HCT116 (cell line): ENCODE measurements at regions not wholly inside any gene's neighbourhood (a gene's known extent, or its start where the extent isn't known, plus 50 kb on each side); places are given as distances from the start of the nearest gene placed in this dataset.

ENCODE experiments used
- ATAC-seq: fragments of 200-7000 bp; cut with Tn5 transposase; 2 replicates; pipeline ENCODE4 v1.9.1; 2020; ENCODE audit warnings: mild to moderate bottlenecking, moderate library complexity
- BruUV-seq: library from RNA; stranded (reverse); fragments of 400-500 nt; replicated peaks from 2 replicates; lab custom pipeline; 2021; lab: Mats Ljungman, UMichigan
- CTCF ChIA-PET: fragments of 300-600 bp; sonication (Branson Sonifier 250); formaldehyde crosslinking; loops from one replicate; lab custom pipeline; 2021; ENCODE audit warnings: antibody characterized with exemption; lab: Charles Lee
- POLR2A ChIA-PET: fragments of 300-600, 350-600 bp; sonication (Branson Sonifier 250); formaldehyde crosslinking; loops from one replicate; lab custom pipeline; 2021; ENCODE audit warnings: antibody characterized with exemption; lab: Charles Lee
- RAD21 ChIA-PET, 2 experiments: fragments of 300-600 bp; sonication (Branson Sonifier 250); formaldehyde crosslinking; loops; one replicate each; lab custom pipeline; 2023; ENCODE audit warnings: low total read pairs in 2 of 2; ENCODE audit not compliant: uncharacterized antibody in 2 of 2, unreplicated experiment in 2 of 2, low non-redundant PET in 1 of 2; lab: Charles Lee
- DNase-seq: peaks from one replicate; pipeline ENCODE4 v3.0.0-alpha.2; 2010; ENCODE audit warnings: low read depth, low spot score
- H2AFZ ChIP-seq: fragments of 200-600 bp; shearing (Covaris generic), sonication (generic); 2 replicates; pipeline ENCODE4 v1.6.1; 2017; ENCODE audit warnings: low read depth, mixed run types, mixed read lengths, antibody characterized with exemption, low read length; ENCODE audit not compliant: poor library complexity, severe bottlenecking
- H3K27ac ChIP-seq: 2 replicates; pipeline ENCODE4 v1.5.1; 2012; ENCODE audit warnings: low read depth, low read length
- H3K27me3 ChIP-seq: fragments of 200-600 bp; sonication (generic); 2 replicates; pipeline ENCODE4 v1.6.1; 2016; ENCODE audit warnings: mixed run types, low read length, mixed read lengths; ENCODE audit not compliant: insufficient read depth
- H3K36me3 ChIP-seq, 2 experiments: fragments of 200-500 bp in 1 of 2; fragments of 200-600 bp in 1 of 2; sonication (Bioruptor generic) in 1 of 2; sonication (generic) in 1 of 2; 2 replicates each; pipeline versions ENCODE4 v1.5.1 to v1.6.1; 2014 to 2016; ENCODE audit warnings: low read length in 2 of 2, inconsistent platforms in 1 of 2, mixed read lengths in 1 of 2, mixed run types in 1 of 2; ENCODE audit not compliant: insufficient read depth in 2 of 2, control insufficient read depth in 1 of 2
- H3K4me1 ChIP-seq, 2 experiments: fragments of 200-600 bp in 1 of 2; sonication (generic) in 1 of 2; 2 replicates each; pipeline versions ENCODE4 v1.5.1 to v1.6.1; 2012 to 2017; ENCODE audit warnings: low read length in 2 of 2, inconsistent platforms in 1 of 2, mild to moderate bottlenecking in 1 of 2, mixed read lengths in 1 of 2, mixed run types in 1 of 2, moderate library complexity in 1 of 2; ENCODE audit not compliant: insufficient read depth in 2 of 2, control insufficient read depth in 1 of 2
- H3K4me2 ChIP-seq: fragments of 200-600 bp; sonication (generic); 2 replicates; pipeline ENCODE4 v1.6.1; 2017; ENCODE audit warnings: mixed run types, low read length, mixed read lengths
- H3K4me3 ChIP-seq, 2 experiments: fragments of 200-600 bp in 1 of 2; sonication (generic) in 1 of 2; replicated peaks in 1 of 2; 2 replicates each; pipeline ENCODE4 v1.5.1; 2011 to 2016; ENCODE audit warnings: low read length in 2 of 2, control low read depth in 1 of 2, low read depth in 1 of 2, mild to moderate bottlenecking in 1 of 2, mixed read lengths in 1 of 2, mixed run types in 1 of 2
- H3K79me2 ChIP-seq: fragments of 200-600 bp; sonication (generic); 2 replicates; pipeline ENCODE4 v1.6.1; 2017; ENCODE audit warnings: mild to moderate bottlenecking, mixed run types, low read length, moderate library complexity, mixed read lengths; ENCODE audit not compliant: insufficient read depth
- H3K9ac ChIP-seq: fragments of 200-600 bp; sonication (generic); 2 replicates; pipeline ENCODE4 v1.6.1; 2016; ENCODE audit warnings: low read length, mixed read lengths
- H3K9me2 ChIP-seq: fragments of 200-600 bp; sonication (generic), shearing (Covaris generic); 2 replicates; pipeline ENCODE4 v1.6.1; 2017; ENCODE audit warnings: mixed run types, mild to moderate bottlenecking, moderate library complexity; ENCODE audit not compliant: insufficient read depth
- H3K9me3 ChIP-seq, 2 experiments: fragments of 200-500 bp in 1 of 2; fragments of 200-600 bp in 1 of 2; sonication (Bioruptor generic) in 1 of 2; sonication (generic) in 1 of 2; 2 replicates each; pipeline ENCODE4 v1.6.1; 2014 to 2017; ENCODE audit warnings: low read length in 2 of 2, mixed read lengths in 2 of 2, inconsistent platforms in 1 of 2, low read depth in 1 of 2, mild to moderate bottlenecking in 1 of 2, mixed run types in 1 of 2, moderate library complexity in 1 of 2; ENCODE audit not compliant: control insufficient read depth in 1 of 2, insufficient read depth in 1 of 2
- H4K20me1 ChIP-seq: fragments of 200-600 bp; sonication (generic), shearing (Covaris generic); 2 replicates; pipeline ENCODE4 v1.6.1; 2017; ENCODE audit warnings: mixed run types, mild to moderate bottlenecking, moderate library complexity; ENCODE audit not compliant: insufficient read depth
- CEBPB ChIP-seq: IDR thresholded peaks from 2 replicates; pipeline ENCODE4 v1.6.1; 2012; ENCODE audit warnings: low read depth
- EGR1 ChIP-seq: IDR thresholded peaks from 2 replicates; pipeline ENCODE4 v1.6.1; 2012; ENCODE audit warnings: low read depth
- ELF1 ChIP-seq: IDR thresholded peaks from 2 replicates; pipeline ENCODE4 v1.6.1; 2012; ENCODE audit warnings: low read depth, borderline replicate concordance
- EZH2 ChIP-seq: fragments of 200-600 bp; sonication (generic); IDR thresholded peaks from 2 replicates; pipeline ENCODE4 v1.6.1; 2017; ENCODE audit warnings: antibody characterized with exemption, mixed run types
- EZH2phosphoT487 ChIP-seq: fragments of 200-600 bp; IDR thresholded peaks from 2 replicates; pipeline ENCODE4 v1.6.1; 2018; ENCODE audit warnings: antibody characterized with exemption, borderline replicate concordance
- FOSL1 ChIP-seq: IDR thresholded peaks from 2 replicates; pipeline ENCODE4 v1.6.1; 2012; ENCODE audit warnings: low read depth
- JUND ChIP-seq: IDR thresholded peaks from 2 replicates; pipeline ENCODE4 v1.6.1; 2012
- POLR2A ChIP-seq: IDR thresholded peaks from 2 replicates; pipeline ENCODE4 v1.7.0; 2011; ENCODE audit warnings: borderline replicate concordance; ENCODE audit not compliant: insufficient read depth, insufficient read length; ENCODE audit errors: extremely low read depth
- POLR2AphosphoS5 ChIP-seq: IDR thresholded peaks from 2 replicates; pipeline ENCODE4 v1.6.1; 2011; ENCODE audit warnings: mild to moderate bottlenecking, low read depth, low read length, moderate library complexity
- SIN3A ChIP-seq: IDR thresholded peaks from 2 replicates; pipeline ENCODE4 v1.6.1; 2012; ENCODE audit warnings: low read depth
- SP1 ChIP-seq: IDR thresholded peaks from 2 replicates; pipeline ENCODE4 v1.6.1; 2012; ENCODE audit warnings: low read depth
- SRF ChIP-seq: IDR thresholded peaks from 2 replicates; pipeline ENCODE4 v1.6.1; 2012; ENCODE audit warnings: low read depth
- YY1 ChIP-seq: IDR thresholded peaks from 2 replicates; pipeline ENCODE4 v1.6.1; 2011; ENCODE audit warnings: low read length, low read depth, moderate library complexity, mild to moderate bottlenecking; ENCODE audit not compliant: insufficient replicate concordance; ENCODE audit errors: extremely low read depth
- ZFX ChIP-seq: fragments of 450-650 bp; IDR thresholded peaks from 2 replicates; pipeline ENCODE4 v1.6.1; 2017
- ZNF274 ChIP-seq: fragments of 200-500 bp; sonication (Bioruptor generic); IDR thresholded peaks from 2 replicates; pipeline ENCODE4 v1.6.1; 2014; ENCODE audit warnings: mild to moderate bottlenecking, low read depth, low read length, inconsistent platforms
- intact Hi-C: fragments of 100-400 bp; cut with micrococcal nuclease; formaldehyde crosslinking; loops from 2 replicates; pipeline ENCODE4 v1.10.0; 2022
- TF ChIP-seq, protein P1 (sequence below): IDR thresholded peaks from 2 replicates; pipeline ENCODE4 v1.6.1; 2011; ENCODE audit warnings: mild to moderate bottlenecking, low read length, moderate library complexity; ENCODE audit not compliant: insufficient replicate concordance; ENCODE audit errors: extremely low read depth
- TF ChIP-seq, protein P2 (sequence below): IDR thresholded peaks from 2 replicates; pipeline ENCODE4 v1.6.1; 2012; ENCODE audit warnings: low read depth
- TF ChIP-seq, protein P3 (sequence below): IDR thresholded peaks from 2 replicates; pipeline ENCODE4 v1.6.1; 2012
- TF ChIP-seq, protein P4 (sequence below), 3 experiments: fragments of 200-600 bp in 1 of 3; sonication (generic) in 1 of 3; IDR thresholded peaks in 2 of 3; conservative IDR thresholded peaks in 1 of 3; 2 replicates each; pipeline ENCODE4 v1.5.1; 2012 to 2017; ENCODE audit warnings: low read depth in 2 of 3, low read length in 2 of 3, antibody characterized with exemption in 1 of 3, borderline replicate concordance in 1 of 3, control low read depth in 1 of 3, mild to moderate bottlenecking in 1 of 3, mixed read lengths in 1 of 3, mixed run types in 1 of 3, moderate library complexity in 1 of 3; ENCODE audit not compliant: insufficient read depth in 1 of 3
- TF ChIP-seq, protein P5 (sequence below): IDR thresholded peaks from 2 replicates; pipeline ENCODE4 v1.6.1; 2012

DNA sequence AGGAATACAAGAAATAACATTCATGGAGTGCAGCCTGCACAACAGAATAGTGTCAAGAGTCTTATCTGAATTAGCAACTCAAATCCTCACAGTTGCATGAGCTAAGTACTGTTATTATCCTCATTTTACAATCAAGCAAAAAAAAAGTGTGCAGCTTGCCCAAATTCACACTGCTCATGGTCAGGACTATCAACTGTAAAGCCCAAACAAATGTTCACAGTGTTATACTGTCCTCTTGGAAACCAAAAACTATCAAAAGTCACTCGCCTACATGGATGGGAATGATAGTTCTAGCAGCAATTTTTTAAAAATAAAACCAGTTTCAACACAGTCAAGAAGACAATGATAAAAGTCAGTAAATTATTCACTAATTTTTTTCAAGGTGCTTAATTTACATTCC is 114.6 kb upstream of the HSF2 start:
- intact Hi-C loops: no loop called here
- TF ChIP-seq ELF1 (no peak), EZH2phosphoT487 (no peak), EZH2 (no peak), POLR2A (no peak), SRF (no peak), JUND (no peak), FOSL1 (no peak), ZFX (no peak), ZNF274 (no peak), SP1 (no peak), YY1 (no peak), EGR1 (no peak), POLR2AphosphoS5 (no peak), CEBPB (no peak), SIN3A (no peak)
- TF ChIP-seq, protein P1, sequence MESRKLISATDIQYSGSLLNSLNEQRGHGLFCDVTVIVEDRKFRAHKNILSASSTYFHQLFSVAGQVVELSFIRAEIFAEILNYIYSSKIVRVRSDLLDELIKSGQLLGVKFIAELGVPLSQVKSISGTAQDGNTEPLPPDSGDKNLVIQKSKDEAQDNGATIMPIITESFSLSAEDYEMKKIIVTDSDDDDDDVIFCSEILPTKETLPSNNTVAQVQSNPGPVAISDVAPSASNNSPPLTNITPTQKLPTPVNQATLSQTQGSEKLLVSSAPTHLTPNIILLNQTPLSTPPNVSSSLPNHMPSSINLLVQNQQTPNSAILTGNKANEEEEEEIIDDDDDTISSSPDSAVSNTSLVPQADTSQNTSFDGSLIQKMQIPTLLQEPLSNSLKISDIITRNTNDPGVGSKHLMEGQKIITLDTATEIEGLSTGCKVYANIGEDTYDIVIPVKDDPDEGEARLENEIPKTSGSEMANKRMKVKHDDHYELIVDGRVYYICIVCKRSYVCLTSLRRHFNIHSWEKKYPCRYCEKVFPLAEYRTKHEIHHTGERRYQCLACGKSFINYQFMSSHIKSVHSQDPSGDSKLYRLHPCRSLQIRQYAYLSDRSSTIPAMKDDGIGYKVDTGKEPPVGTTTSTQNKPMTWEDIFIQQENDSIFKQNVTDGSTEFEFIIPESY: no peak
- TF ChIP-seq, protein P2, sequence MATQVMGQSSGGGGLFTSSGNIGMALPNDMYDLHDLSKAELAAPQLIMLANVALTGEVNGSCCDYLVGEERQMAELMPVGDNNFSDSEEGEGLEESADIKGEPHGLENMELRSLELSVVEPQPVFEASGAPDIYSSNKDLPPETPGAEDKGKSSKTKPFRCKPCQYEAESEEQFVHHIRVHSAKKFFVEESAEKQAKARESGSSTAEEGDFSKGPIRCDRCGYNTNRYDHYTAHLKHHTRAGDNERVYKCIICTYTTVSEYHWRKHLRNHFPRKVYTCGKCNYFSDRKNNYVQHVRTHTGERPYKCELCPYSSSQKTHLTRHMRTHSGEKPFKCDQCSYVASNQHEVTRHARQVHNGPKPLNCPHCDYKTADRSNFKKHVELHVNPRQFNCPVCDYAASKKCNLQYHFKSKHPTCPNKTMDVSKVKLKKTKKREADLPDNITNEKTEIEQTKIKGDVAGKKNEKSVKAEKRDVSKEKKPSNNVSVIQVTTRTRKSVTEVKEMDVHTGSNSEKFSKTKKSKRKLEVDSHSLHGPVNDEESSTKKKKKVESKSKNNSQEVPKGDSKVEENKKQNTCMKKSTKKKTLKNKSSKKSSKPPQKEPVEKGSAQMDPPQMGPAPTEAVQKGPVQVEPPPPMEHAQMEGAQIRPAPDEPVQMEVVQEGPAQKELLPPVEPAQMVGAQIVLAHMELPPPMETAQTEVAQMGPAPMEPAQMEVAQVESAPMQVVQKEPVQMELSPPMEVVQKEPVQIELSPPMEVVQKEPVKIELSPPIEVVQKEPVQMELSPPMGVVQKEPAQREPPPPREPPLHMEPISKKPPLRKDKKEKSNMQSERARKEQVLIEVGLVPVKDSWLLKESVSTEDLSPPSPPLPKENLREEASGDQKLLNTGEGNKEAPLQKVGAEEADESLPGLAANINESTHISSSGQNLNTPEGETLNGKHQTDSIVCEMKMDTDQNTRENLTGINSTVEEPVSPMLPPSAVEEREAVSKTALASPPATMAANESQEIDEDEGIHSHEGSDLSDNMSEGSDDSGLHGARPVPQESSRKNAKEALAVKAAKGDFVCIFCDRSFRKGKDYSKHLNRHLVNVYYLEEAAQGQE: no peak
- TF ChIP-seq, protein P3, sequence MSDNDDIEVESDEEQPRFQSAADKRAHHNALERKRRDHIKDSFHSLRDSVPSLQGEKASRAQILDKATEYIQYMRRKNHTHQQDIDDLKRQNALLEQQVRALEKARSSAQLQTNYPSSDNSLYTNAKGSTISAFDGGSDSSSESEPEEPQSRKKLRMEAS: no peak
- TF ChIP-seq, protein P4, sequence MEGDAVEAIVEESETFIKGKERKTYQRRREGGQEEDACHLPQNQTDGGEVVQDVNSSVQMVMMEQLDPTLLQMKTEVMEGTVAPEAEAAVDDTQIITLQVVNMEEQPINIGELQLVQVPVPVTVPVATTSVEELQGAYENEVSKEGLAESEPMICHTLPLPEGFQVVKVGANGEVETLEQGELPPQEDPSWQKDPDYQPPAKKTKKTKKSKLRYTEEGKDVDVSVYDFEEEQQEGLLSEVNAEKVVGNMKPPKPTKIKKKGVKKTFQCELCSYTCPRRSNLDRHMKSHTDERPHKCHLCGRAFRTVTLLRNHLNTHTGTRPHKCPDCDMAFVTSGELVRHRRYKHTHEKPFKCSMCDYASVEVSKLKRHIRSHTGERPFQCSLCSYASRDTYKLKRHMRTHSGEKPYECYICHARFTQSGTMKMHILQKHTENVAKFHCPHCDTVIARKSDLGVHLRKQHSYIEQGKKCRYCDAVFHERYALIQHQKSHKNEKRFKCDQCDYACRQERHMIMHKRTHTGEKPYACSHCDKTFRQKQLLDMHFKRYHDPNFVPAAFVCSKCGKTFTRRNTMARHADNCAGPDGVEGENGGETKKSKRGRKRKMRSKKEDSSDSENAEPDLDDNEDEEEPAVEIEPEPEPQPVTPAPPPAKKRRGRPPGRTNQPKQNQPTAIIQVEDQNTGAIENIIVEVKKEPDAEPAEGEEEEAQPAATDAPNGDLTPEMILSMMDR (IDR thresholded peaks at IDR 0.05 in 2 of 3, conservative IDR thresholded peaks at IDR 0.05 in 1 of 3; ENCODE audit: borderline replicate concordance in 1 of 3, insufficient read depth in 1 of 3, low read depth in 2 of 3, low read length in 2 of 3): no peak
- TF ChIP-seq, protein P5, sequence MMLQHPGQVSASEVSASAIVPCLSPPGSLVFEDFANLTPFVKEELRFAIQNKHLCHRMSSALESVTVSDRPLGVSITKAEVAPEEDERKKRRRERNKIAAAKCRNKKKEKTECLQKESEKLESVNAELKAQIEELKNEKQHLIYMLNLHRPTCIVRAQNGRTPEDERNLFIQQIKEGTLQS: no peak
- CTCF ChIA-PET: no interaction called here
- no peak overlapping the region for H3K4me3 ChIP-seq
- no peak for DNase-seq
- no peaks in the 10 kb centered on the region for H3K4me1 ChIP-seq
- ATAC-seq: no peak
- H3K36me3 ChIP-seq: no peaks in the 10 kb centered on the region
- no peaks in the 10 kb centered on the region for H3K27me3 ChIP-seq
- no peaks in the 10 kb centered on the region for H3K79me2 ChIP-seq
- H4K20me1 ChIP-seq: no peaks in the 10 kb centered on the region
- H3K27ac ChIP-seq: no peak overlapping the region
- H3K9ac ChIP-seq: no peak overlapping the region
- POLR2A ChIA-PET: no interaction called here
- H3K9me2 ChIP-seq: no peaks in the 10 kb centered on the region
- no peak overlapping the region for H2AFZ ChIP-seq
- H3K9me3 ChIP-seq: no peaks in the 10 kb centered on the region
- no TSS peak for BruUV-seq
- RAD21 ChIA-PET: no interaction called here
- no peak overlapping the region for H3K4me2 ChIP-seq
